Omental fat pad (tissue), 3 donors: ENCODE measurements at regions not wholly inside any gene's neighbourhood (a gene's known extent, or its start where the extent isn't known, plus 50 kb on each side); places are given as distances from the start of the nearest gene placed in this dataset.

Experiments used
- ATAC-seq: fragments of 150-250 bp; one replicate; pipeline ENCODE4 v1.9.1; 2016; ENCODE audit warnings: mild to moderate bottlenecking, moderate library complexity; ENCODE audit not compliant: low FRiP score
- DNase-seq: peaks from one replicate; pipeline ENCODE4 v3.0.0-alpha.2; 2019; ENCODE audit warnings: low spot score
- CTCF ChIP-seq, 3 donors: fragments of 450-650 bp; IDR thresholded peaks; one replicate each; pipeline ENCODE4 v1.5.1; 2016 to 2017; ENCODE audit warnings: antibody characterized with exemption in 3 of 3, mild to moderate bottlenecking in 3 of 3, moderate library complexity in 2 of 3

GRCh38 chr12:127925971-127926370 lies 341.0 kb upstream of the TMEM132C start:
- DNase-seq, result no peak
- ATAC-seq, result peak; percentile 70
- no peak for TF ChIP-seq CTCF (IDR thresholded peaks at IDR 0.05)

- no peak for DNase-seq
- ATAC-seq, result no peak
- no peak for TF ChIP-seq CTCF (IDR thresholded peaks at IDR 0.05)
Observed at GRCh38 chr12:127928178-127928577, 338.8 kb upstream of the TMEM132C start.

- ATAC-seq (no peak), DNase-seq (no peak)
- TF ChIP-seq CTCF (IDR thresholded peaks at IDR 0.05), result no peak
Observed at GRCh38 chr12:127928615-127929571, 338.1 kb upstream of the TMEM132C start.

GRCh38 chr12:127930122-127930521 lies 336.8 kb upstream of the TMEM132C start:
- no peak for ATAC-seq
- no peak for DNase-seq
- TF ChIP-seq CTCF (IDR thresholded peaks at IDR 0.05), result no peak

- no peak for DNase-seq
- no peak for TF ChIP-seq CTCF (IDR thresholded peaks at IDR 0.05)
- ATAC-seq, result no peak
Observed at GRCh38 chr12:127934409-127934808, 332.6 kb upstream of the TMEM132C start.

GRCh38 chr12:127936463-127936862 lies 330.5 kb upstream of the TMEM132C start:
- ATAC-seq (no peak), DNase-seq (no peak)

More at GRCh38 chr12:127936463-127936862, 330.5 kb upstream of the TMEM132C start:
- no peak for TF ChIP-seq CTCF (IDR thresholded peaks at IDR 0.05)
